ENCODE measurements at regions not wholly inside any gene's neighbourhood (a gene's known extent, or its start where the extent isn't known, plus 50 kb on each side); places are given as distances from the start of the nearest gene placed in this dataset.

DNA sequence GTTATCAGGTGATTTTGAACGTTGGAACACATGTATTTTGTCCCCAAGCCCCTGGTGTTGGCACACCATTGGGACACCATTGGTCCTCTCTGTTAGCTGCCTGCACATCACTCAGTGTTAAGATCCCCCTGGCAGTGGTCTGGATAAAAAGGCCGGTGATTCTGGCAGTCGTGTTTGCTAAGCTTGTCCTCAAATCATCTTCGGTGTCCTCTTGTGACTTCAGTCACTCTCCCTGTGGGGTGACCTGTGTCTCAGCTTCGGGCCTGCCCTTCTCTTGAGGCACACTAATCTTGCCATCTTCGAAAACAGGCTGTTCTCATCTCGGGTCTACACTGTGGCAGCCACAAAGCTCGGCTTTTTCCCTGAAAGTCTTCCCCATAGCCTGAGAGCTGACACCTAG is 127.1 kb downstream of the ZIC5 start:
- H3K9ac ChIP-seq (ENCODE audit: low read length), result no peak overlapping the region

DNA sequence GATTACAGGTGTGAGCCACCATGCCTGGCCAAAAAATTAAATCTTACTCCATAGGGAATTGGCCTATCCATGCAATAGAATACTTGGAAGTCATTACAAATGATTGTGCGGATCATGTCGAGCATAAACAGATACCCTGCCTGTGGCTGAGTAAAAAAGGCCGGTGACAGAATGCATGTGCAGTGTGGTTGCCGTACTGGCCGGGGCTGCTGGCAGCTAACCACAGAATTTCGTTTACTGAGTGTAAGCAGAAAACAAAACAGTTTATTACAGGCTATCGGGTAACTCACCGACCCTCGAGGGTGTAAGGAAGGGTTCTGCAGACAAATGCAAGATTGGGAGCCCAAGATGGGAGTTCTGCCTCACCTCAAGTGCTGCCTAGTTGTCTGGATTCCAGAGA is 127.7 kb downstream of the ZIC5 start:
- no peak overlapping the region for H2AFZ ChIP-seq (ENCODE audit: low read depth, low read length)
- no peaks in the 10 kb centered on the region for H3K36me3 ChIP-seq (replicated peaks; ENCODE audit: low read depth, low read length)
- no peaks in the 10 kb centered on the region for H3K79me2 ChIP-seq (ENCODE audit: low read length)
- peaks cover 9% of the 10 kb centered on the region; the same call in 1 of the 2 replicates for H3K27me3 ChIP-seq (ENCODE audit: low read depth, low read length)
- no peak overlapping the region for H3K9ac ChIP-seq (ENCODE audit: low read length)
- no peak overlapping the region for H3K27ac ChIP-seq (ENCODE audit: low read length)
- H3K9me3 ChIP-seq (ENCODE audit: insufficient read depth, low read length), result no peaks in the 10 kb centered on the region
- no peak overlapping the region for H3K4me2 ChIP-seq (ENCODE audit: low read length)
- H3K4me1 ChIP-seq (ENCODE audit: low read length), result no peaks in the 10 kb centered on the region
- H3K4me3 ChIP-seq (ENCODE audit: low read length), result no peak overlapping the region
- TF ChIP-seq, protein P1, sequence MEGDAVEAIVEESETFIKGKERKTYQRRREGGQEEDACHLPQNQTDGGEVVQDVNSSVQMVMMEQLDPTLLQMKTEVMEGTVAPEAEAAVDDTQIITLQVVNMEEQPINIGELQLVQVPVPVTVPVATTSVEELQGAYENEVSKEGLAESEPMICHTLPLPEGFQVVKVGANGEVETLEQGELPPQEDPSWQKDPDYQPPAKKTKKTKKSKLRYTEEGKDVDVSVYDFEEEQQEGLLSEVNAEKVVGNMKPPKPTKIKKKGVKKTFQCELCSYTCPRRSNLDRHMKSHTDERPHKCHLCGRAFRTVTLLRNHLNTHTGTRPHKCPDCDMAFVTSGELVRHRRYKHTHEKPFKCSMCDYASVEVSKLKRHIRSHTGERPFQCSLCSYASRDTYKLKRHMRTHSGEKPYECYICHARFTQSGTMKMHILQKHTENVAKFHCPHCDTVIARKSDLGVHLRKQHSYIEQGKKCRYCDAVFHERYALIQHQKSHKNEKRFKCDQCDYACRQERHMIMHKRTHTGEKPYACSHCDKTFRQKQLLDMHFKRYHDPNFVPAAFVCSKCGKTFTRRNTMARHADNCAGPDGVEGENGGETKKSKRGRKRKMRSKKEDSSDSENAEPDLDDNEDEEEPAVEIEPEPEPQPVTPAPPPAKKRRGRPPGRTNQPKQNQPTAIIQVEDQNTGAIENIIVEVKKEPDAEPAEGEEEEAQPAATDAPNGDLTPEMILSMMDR (IDR thresholded peaks at IDR 0.05; ENCODE audit: low read depth, low read length), result no peak
- TF ChIP-seq EZH2phosphoT487 (IDR thresholded peaks at IDR 0.05; ENCODE audit: low read depth), result no peak
- no peaks in the 10 kb centered on the region for H4K20me1 ChIP-seq (ENCODE audit: insufficient read depth, low read length)

More for the DNA sequence above, 127.1 kb downstream of the ZIC5 start:
- H3K36me3 ChIP-seq (replicated peaks; ENCODE audit: low read depth, low read length), result no peaks in the 10 kb centered on the region
- no peak overlapping the region for H3K4me2 ChIP-seq (ENCODE audit: low read length)
- TF ChIP-seq EZH2phosphoT487 (IDR thresholded peaks at IDR 0.05; ENCODE audit: low read depth), result no peak
- TF ChIP-seq, protein P1 (IDR thresholded peaks at IDR 0.05; ENCODE audit: low read depth, low read length), result no peak
- H3K79me2 ChIP-seq (ENCODE audit: low read length), result no peaks in the 10 kb centered on the region
- no peaks in the 10 kb centered on the region for H4K20me1 ChIP-seq (ENCODE audit: insufficient read depth, low read length)
- no peak overlapping the region for H2AFZ ChIP-seq (ENCODE audit: low read depth, low read length)
- no peaks in the 10 kb centered on the region for H3K4me1 ChIP-seq (ENCODE audit: low read length)
- H3K9me3 ChIP-seq (ENCODE audit: insufficient read depth, low read length), result no peaks in the 10 kb centered on the region
- no peak overlapping the region for H3K4me3 ChIP-seq (ENCODE audit: low read length)
- H3K27me3 ChIP-seq (ENCODE audit: low read depth, low read length), result peaks cover 9% of the 10 kb centered on the region; the same call in 1 of the 2 replicates
- H3K27ac ChIP-seq (ENCODE audit: low read length), result no peak overlapping the region

DNA sequence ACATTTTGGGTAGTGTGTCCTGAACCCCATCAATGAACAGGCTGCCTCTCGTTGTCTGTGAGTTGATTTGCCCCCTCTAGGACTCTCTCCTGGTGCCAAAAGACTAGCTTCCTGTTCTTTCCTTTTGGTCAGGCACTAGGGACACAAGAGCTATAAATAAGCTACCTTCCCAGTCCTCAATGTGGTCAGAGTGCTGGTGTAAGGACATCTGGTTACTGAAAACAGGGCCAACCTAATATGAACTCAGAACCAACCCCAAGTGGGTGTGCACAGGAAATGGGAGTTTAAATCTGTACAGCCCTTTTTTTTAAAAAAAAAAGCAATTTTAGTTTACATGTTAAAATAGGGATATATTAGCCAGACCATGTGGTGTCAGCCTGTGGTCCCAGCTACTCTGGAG is 129.2 kb downstream of the ZIC5 start:
- no peaks in the 10 kb centered on the region for H3K36me3 ChIP-seq (replicated peaks; ENCODE audit: low read depth, low read length)
- no peaks in the 10 kb centered on the region for H3K79me2 ChIP-seq (ENCODE audit: low read length)
- no peaks in the 10 kb centered on the region for H3K4me1 ChIP-seq (ENCODE audit: low read length)
- no peaks in the 10 kb centered on the region for H4K20me1 ChIP-seq (ENCODE audit: insufficient read depth, low read length)
- no peak overlapping the region for H3K4me3 ChIP-seq (ENCODE audit: low read length)
- H3K9me3 ChIP-seq (ENCODE audit: insufficient read depth, low read length), result no peaks in the 10 kb centered on the region
- TF ChIP-seq EZH2phosphoT487 (IDR thresholded peaks at IDR 0.05; ENCODE audit: low read depth), result no peak
- no peak overlapping the region for H3K27ac ChIP-seq (ENCODE audit: low read length)
- no peak overlapping the region for H2AFZ ChIP-seq (ENCODE audit: low read depth, low read length)
- no peak overlapping the region for H3K4me2 ChIP-seq (ENCODE audit: low read length)
- H3K9ac ChIP-seq (ENCODE audit: low read length), result no peak overlapping the region
- H3K27me3 ChIP-seq (ENCODE audit: low read depth, low read length), result peaks cover 6% of the 10 kb centered on the region; the same call in 1 of the 2 replicates

DNA sequence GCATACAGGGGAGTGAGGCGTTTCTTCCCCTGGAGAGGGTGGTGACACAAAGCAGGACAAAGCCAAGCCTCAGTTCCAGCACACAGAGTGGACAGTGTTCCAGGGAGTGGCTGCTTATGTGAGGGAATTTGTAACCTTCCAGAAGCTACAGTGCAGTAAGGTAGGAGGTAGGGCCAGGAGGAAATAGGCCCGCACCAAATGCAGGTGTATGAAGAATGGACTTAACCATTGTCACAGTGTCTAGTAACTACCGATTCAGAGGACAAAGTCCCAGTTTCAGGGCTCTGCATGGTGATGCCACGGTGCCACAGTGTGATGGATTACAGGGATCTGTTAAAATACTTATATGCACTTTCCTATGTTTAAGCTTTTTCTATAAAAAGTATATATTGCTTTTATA is 135.3 kb downstream of the ZIC5 start:
- Histone ChIP-seq H3K4me3 (ENCODE audit: low read length) (no peak overlapping the region), H2AFZ (ENCODE audit: low read depth, low read length) (no peak overlapping the region), H3K4me2 (ENCODE audit: low read length) (no peak overlapping the region), H3K9ac (ENCODE audit: low read length) (no peak overlapping the region), H3K27ac (ENCODE audit: low read length) (no peak overlapping the region), H3K79me2 (ENCODE audit: low read length) (no peaks in the 10 kb centered on the region), H4K20me1 (ENCODE audit: insufficient read depth, low read length) (no peaks in the 10 kb centered on the region), H3K27me3 (ENCODE audit: low read depth, low read length) (no peaks in the 10 kb centered on the region), H3K4me1 (ENCODE audit: low read length) (no peaks in the 10 kb centered on the region), H3K9me3 (ENCODE audit: insufficient read depth, low read length) (no peaks in the 10 kb centered on the region), H3K36me3 (replicated peaks; ENCODE audit: low read depth, low read length) (no peaks in the 10 kb centered on the region)
- no peak for TF ChIP-seq EZH2phosphoT487 (IDR thresholded peaks at IDR 0.05; ENCODE audit: low read depth)
- TF ChIP-seq, protein P1 (IDR thresholded peaks at IDR 0.05; ENCODE audit: low read depth, low read length), result no peak

DNA sequence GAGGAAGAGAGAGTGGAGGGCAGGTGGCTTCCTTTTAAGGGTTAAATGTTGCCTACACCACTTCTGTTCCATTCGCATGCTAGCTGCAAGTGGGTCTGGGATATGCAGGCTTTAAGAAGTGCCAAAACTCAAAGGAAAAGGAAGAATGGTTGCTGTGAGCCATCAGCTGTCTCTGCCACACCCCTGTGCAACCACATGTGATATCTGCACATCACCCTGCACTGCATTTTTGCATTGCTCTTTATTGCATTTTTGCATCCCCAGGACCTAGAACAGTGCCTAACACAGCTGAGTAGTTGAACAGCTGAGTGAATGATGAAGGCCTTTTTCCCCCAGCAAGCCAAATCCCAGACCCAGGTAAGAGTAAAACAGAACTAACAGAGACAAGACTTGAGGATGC is 136.1 kb downstream of the ZIC5 start:
- H3K9me3 ChIP-seq (ENCODE audit: insufficient read depth, low read length), result no peaks in the 10 kb centered on the region
- no peaks in the 10 kb centered on the region for H3K4me1 ChIP-seq (ENCODE audit: low read length)
- no peaks in the 10 kb centered on the region for H3K79me2 ChIP-seq (ENCODE audit: low read length)
- H3K27me3 ChIP-seq (ENCODE audit: low read depth, low read length), result no peaks in the 10 kb centered on the region
- no peak overlapping the region for H3K4me2 ChIP-seq (ENCODE audit: low read length)
- H3K9ac ChIP-seq (ENCODE audit: low read length), result no peak overlapping the region
- H3K27ac ChIP-seq (ENCODE audit: low read length), result no peak overlapping the region
- no peaks in the 10 kb centered on the region for H4K20me1 ChIP-seq (ENCODE audit: insufficient read depth, low read length)
- H2AFZ ChIP-seq (ENCODE audit: low read depth, low read length), result no peak overlapping the region
- H3K36me3 ChIP-seq (replicated peaks; ENCODE audit: low read depth, low read length), result no peaks in the 10 kb centered on the region
- no peak overlapping the region for H3K4me3 ChIP-seq (ENCODE audit: low read length)
- TF ChIP-seq, protein P1 (IDR thresholded peaks at IDR 0.05; ENCODE audit: low read depth, low read length), result no peak
- TF ChIP-seq EZH2phosphoT487 (IDR thresholded peaks at IDR 0.05; ENCODE audit: low read depth), result no peak
